HEK293T (cell line): ENCODE measurements at regions not wholly inside any gene's neighbourhood (a gene's known extent, or its start where the extent isn't known, plus 50 kb on each side); places are given as distances from the start of the nearest gene placed in this dataset.

Source experiments
- CTCF ChIA-PET: fragments of 350-600 bp; formaldehyde crosslinking; extraction: SDS; loops from one replicate; lab custom pipeline; 2021; ENCODE audit warnings: antibody characterized with exemption, inconsistent platforms; lab: Yijun Ruan, JAX
- POLR2A ChIA-PET: fragments of 350-600 bp; formaldehyde crosslinking; extraction: SDS; loops from one replicate; lab custom pipeline; 2020; ENCODE audit warnings: antibody characterized with exemption, inconsistent platforms; lab: Yijun Ruan, JAX
- DNase-seq: peaks from one replicate; pipeline ENCODE4 v3.0.0; 2012; ENCODE audit warnings: mixed read lengths; ENCODE audit errors: extremely low spot score
- ARNT ChIP-seq: fragments of 450-650 bp; IDR thresholded peaks from 2 replicates; pipeline ENCODE4 v1.6.1; 2017; ENCODE audit warnings: mild to moderate bottlenecking
- BHLHE40 ChIP-seq: fragments of 450-650 bp; IDR thresholded peaks from 2 replicates; pipeline ENCODE4 v1.6.1; 2016; ENCODE audit warnings: mild to moderate bottlenecking, moderate library complexity, borderline replicate concordance
- CTBP1 ChIP-seq: fragments of 450-650 bp; IDR thresholded peaks from 2 replicates; pipeline ENCODE4 v1.6.1; 2016; ENCODE audit warnings: borderline replicate concordance
- ELF4 ChIP-seq: fragments of 450-650 bp; IDR thresholded peaks from 2 replicates; pipeline ENCODE4 v1.6.1; 2017; ENCODE audit warnings: antibody characterized with exemption
- FOXA1 ChIP-seq: fragments of 450-650 bp; IDR thresholded peaks from 2 replicates; pipeline ENCODE4 v1.6.1; 2016; ENCODE audit warnings: mild to moderate bottlenecking
- FOXK2 ChIP-seq: fragments of 450-650 bp; IDR thresholded peaks from 2 replicates; pipeline ENCODE4 v1.6.1; 2016; ENCODE audit warnings: mild to moderate bottlenecking
- FOXM1 ChIP-seq: fragments of 450-650 bp; IDR thresholded peaks from 2 replicates; pipeline ENCODE4 v1.6.1; 2017; ENCODE audit warnings: mild to moderate bottlenecking, borderline replicate concordance
- HDGF ChIP-seq: fragments of 450-650 bp; IDR thresholded peaks from 2 replicates; pipeline ENCODE4 v1.6.1; 2017; ENCODE audit warnings: antibody characterized with exemption, borderline replicate concordance
- L3MBTL2 ChIP-seq: fragments of 450-650 bp; conservative IDR thresholded peaks from 2 replicates; pipeline ENCODE4 v1.6.1; 2016; ENCODE audit warnings: mild to moderate bottlenecking
- LEF1 ChIP-seq: fragments of 450-650 bp; IDR thresholded peaks from 2 replicates; pipeline ENCODE4 v1.6.1; 2017; ENCODE audit warnings: mild to moderate bottlenecking, borderline replicate concordance
- NFRKB ChIP-seq: fragments of 450-650 bp; IDR thresholded peaks from 2 replicates; pipeline ENCODE4 v1.6.1; 2016; ENCODE audit warnings: mild to moderate bottlenecking, moderate library complexity
- SP1 ChIP-seq: fragments of 450-650 bp; IDR thresholded peaks from 2 replicates; pipeline ENCODE4 v1.6.1; 2017
- SUZ12 ChIP-seq: fragments of 450-650 bp; IDR thresholded peaks from 2 replicates; pipeline ENCODE4 v1.6.1; 2016; ENCODE audit warnings: mild to moderate bottlenecking
- TARDBP ChIP-seq: fragments of 450-650 bp; IDR thresholded peaks from 2 replicates; pipeline ENCODE4 v1.6.1; 2016
- ZNF384 ChIP-seq: fragments of 450-650 bp; IDR thresholded peaks from 2 replicates; pipeline ENCODE4 v1.6.1; 2016
- TF ChIP-seq, protein P1 (sequence below): fragments of 450-650 bp; IDR thresholded peaks from 2 replicates; pipeline ENCODE4 v1.6.1; 2016

DNA sequence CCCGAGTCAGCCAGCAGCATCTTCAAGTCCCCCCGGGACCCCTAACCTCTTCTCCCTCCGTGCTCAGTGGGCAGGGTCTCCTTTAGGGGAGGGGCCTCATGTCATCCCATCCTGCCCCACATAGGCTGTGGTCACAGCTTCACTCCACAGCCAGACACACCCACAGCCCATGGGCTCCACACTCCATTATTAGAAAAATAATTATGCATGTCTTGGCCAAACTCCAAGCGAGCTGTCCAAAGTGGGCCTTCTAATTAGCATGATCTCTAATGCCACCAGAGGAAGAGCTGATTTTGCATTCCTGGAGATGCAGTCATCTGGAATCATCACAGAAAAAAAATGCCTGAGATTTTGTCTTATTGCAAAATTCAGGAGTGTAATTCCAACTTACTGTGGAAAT is 418.2 kb downstream of the IRX2 start:
- POLR2A ChIA-PET: no interaction called here
- no peak for TF ChIP-seq SUZ12
- CTCF ChIA-PET: no interaction called here
- no peak for DNase-seq

DNA sequence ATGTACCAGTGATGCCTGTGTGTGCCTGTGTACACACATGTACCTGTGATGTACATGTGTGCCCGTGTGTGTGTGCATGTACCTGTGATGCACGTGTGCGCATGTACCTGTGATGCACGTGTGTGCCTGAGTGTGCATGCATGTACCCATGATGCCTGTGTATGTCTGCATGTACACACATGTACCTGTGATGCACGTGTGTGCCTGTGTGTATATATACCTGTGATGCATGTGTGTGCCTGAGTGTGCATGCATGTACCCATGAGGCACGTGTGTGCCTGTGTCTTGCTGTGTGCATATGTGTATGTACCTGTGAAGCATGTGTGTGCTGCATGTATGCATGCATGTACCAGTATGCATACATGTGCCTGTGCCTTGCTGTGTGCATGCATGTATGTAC is 419.0 kb downstream of the IRX2 start:
- POLR2A ChIA-PET: no interaction called here
- CTCF ChIA-PET: no interaction called here
- DNase-seq: no peak
- TF ChIP-seq FOXA1: no peak
- TF ChIP-seq SP1: no peak
- TF ChIP-seq NFRKB: no peak
- no peak for TF ChIP-seq TARDBP
- TF ChIP-seq SUZ12: no peak
- TF ChIP-seq BHLHE40: no peak
- no peak for TF ChIP-seq L3MBTL2
- no peak for TF ChIP-seq ZNF384
- TF ChIP-seq FOXM1: no peak
- TF ChIP-seq, protein P1, sequence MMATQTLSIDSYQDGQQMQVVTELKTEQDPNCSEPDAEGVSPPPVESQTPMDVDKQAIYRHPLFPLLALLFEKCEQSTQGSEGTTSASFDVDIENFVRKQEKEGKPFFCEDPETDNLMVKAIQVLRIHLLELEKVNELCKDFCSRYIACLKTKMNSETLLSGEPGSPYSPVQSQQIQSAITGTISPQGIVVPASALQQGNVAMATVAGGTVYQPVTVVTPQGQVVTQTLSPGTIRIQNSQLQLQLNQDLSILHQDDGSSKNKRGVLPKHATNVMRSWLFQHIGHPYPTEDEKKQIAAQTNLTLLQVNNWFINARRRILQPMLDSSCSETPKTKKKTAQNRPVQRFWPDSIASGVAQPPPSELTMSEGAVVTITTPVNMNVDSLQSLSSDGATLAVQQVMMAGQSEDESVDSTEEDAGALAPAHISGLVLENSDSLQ: no peak
- TF ChIP-seq ELF4: no peak
- no peak for TF ChIP-seq FOXK2
- TF ChIP-seq LEF1: no peak
- TF ChIP-seq ARNT: no peak
- TF ChIP-seq HDGF: no peak

DNA sequence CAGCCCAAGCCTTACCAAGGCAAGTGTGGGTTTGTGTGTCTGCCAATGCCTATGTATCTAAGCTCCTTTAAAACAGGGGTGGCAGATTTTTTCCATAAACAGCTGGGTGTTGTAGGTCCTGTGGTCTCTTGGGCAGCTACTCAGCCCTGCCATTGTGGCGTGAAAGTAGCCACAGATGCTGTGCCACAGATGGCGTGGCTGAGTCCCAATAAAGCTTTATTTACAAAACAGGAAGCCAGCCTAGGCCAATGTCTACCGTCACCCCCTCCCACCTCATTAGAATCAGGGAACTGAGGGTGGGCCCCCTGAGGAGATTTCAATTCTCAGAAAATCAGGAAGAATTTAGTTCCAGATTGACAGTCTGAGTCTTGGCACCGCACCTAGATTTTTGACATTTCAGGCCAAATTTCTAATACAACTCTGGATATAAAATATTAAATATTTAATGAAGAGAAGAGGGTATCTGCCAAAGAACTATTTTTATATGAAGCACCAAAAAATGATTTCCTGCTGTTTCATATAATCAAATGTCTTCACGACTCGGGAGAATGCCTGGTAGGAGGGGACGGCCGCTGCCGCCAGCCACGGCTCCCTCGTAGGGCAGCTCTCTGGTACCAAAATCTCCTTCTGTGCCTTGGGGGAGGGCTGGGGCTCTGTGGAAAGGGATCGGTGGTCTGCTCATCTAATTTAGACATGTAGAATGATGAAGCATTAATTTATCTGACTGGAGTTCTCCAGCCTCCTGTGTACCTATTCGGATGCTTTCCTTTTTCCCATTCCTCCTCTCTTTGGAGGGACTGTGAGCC is 420.9 kb downstream of the IRX2 start:
- POLR2A ChIA-PET: no interaction called here
- DNase-seq: no peak
- no peak for TF ChIP-seq LEF1
- TF ChIP-seq ELF4: no peak
- TF ChIP-seq SP1: no peak
- TF ChIP-seq FOXA1: no peak
- no peak for TF ChIP-seq CTBP1
- TF ChIP-seq ARNT: no peak
- TF ChIP-seq SUZ12: no peak
- TF ChIP-seq FOXM1: no peak
- TF ChIP-seq, protein P1: no peak
- TF ChIP-seq BHLHE40: no peak
- TF ChIP-seq NFRKB: no peak
- TF ChIP-seq L3MBTL2: no peak
- CTCF ChIA-PET: no interaction called here

DNA sequence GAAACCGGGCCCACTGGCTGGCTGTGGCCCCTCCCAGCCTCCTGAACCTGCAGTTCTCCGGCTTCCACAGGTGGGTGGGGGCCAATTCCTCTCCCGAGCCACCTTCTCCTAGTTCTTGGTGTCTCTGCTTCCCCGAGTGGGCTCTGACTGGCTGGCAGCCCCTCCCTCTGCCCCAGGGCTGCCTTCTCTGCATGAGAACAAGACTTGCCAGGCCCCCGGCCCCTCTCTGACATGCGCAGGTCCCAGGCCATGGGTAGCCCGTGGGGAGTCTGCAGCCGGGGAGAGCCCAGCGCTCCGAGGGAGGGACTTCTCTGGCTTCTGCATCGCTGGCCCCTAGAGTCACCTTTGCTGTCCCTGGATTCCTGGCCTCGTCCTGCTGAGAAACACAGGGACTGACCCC is 421.7 kb downstream of the IRX2 start:
- TF ChIP-seq HDGF (no peak), SP1 (no peak), BHLHE40 (no peak), L3MBTL2 (no peak), CTBP1 (no peak), SUZ12 (no peak), TARDBP (no peak), FOXA1 (no peak), ELF4 (no peak), FOXM1 (no peak), ARNT (no peak), FOXK2 (no peak), LEF1 (no peak), ZNF384 (no peak), NFRKB (no peak)
- TF ChIP-seq, protein P1: no peak
- no peak for DNase-seq
- ChIA-PET POLR2A (no interaction called here), CTCF (no interaction called here)

DNA sequence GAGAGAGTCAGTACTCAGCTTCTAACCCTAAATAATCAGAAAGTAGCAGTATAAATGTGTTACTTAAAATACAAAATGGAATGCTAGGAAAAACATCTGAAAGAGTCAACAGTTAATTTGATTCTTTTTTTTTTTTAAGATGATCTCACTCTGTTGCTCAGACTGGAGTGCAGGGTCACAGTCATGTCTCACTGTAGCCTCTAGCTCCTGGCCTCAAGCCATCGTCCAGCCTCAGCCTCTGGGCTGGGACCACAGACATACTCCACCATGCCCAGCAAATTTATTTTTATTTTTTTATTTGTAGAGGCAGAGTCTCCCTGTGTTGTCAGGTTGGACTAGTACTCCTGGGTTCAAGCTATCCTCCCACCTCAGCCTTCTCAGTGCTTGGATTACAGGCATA is 424.9 kb downstream of the IRX2 start:
- POLR2A ChIA-PET: no interaction called here
- no peak for DNase-seq
- CTCF ChIA-PET: no interaction called here
- TF ChIP-seq HDGF (no peak), ZNF384 (no peak), BHLHE40 (no peak), TARDBP (no peak)

DNA sequence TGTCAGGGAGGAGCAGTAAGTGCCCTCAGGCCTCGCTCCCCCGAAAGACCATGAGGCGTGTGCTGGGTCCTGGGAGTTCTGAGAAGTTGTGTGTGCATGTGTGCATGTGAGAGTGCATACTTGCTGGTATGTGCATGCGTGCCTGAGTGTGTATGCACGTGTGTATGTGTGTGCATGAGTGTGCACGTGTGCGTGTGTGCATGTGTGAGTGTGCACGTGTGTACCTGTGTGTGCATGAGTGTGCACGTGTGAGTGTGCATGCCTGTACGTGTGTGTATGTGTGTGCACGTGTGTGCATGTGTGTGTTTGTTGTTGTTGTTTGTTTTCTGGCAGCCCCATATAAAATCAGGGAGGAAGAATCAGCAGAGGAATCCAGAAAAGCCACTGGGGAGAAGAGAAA is 426.7 kb downstream of the IRX2 start:
- no peak for DNase-seq
- TF ChIP-seq NFRKB: no peak
- no peak for TF ChIP-seq FOXA1
- no peak for TF ChIP-seq CTBP1
- TF ChIP-seq FOXM1: no peak
- no peak for TF ChIP-seq SUZ12
- no peak for TF ChIP-seq TARDBP
- no peak for TF ChIP-seq HDGF
- TF ChIP-seq, protein P1: no peak
- TF ChIP-seq ARNT: no peak
- TF ChIP-seq ZNF384: no peak
- no peak for TF ChIP-seq BHLHE40
- no peak for TF ChIP-seq ELF4
- no peak for TF ChIP-seq LEF1
- ChIA-PET CTCF (no interaction called here), POLR2A (no interaction called here)
